ENCODE measurements at regions not wholly inside any gene's neighbourhood (a gene's known extent, or its start where the extent isn't known, plus 50 kb on each side); places are given as distances from the start of the nearest gene placed in this dataset.

- Histone ChIP-seq H3K27me3 (replicated peaks in 1 of 2; ENCODE audit: control insufficient read depth in 2 of 2, insufficient read depth in 2 of 2, low read length in 1 of 2) (no peaks in the 10 kb centered on the region), H3K4me1 (ENCODE audit: control insufficient read depth, insufficient read depth, low read length) (no peaks in the 10 kb centered on the region), H3K4me3 (no peak overlapping the region), H3K36me3 (ENCODE audit: control insufficient read depth in 2 of 2, insufficient read depth in 2 of 2, low read length in 1 of 2) (no peaks in the 10 kb centered on the region), H3K4me2 (ENCODE audit: control insufficient read depth, insufficient read depth) (no peak overlapping the region), H3K27ac (ENCODE audit: control insufficient read depth, insufficient read depth) (no peak overlapping the region), H3K79me2 (ENCODE audit: control insufficient read depth, insufficient read depth, low read length) (no peaks in the 10 kb centered on the region), H3K9ac (ENCODE audit: control insufficient read depth, insufficient read depth, low read length) (no peak overlapping the region), H2AFZ (ENCODE audit: control insufficient read depth, low read depth, low read length) (no peak overlapping the region), H3K9me3 (replicated peaks; ENCODE audit: control insufficient read depth, insufficient read depth, low read length) (no peaks in the 10 kb centered on the region), H4K20me1 (ENCODE audit: control insufficient read depth, insufficient read depth) (no peaks in the 10 kb centered on the region)
- CTCF ChIA-PET: interaction anchor here (0.7 kb wide), 1 partner anchor 241 kb away, joined by 3 read pairs; no protein-coding TSS in a partner anchor
- POLR2A ChIA-PET: no interaction called here
- RAD21 ChIA-PET (ENCODE audit: unreplicated experiment): no interaction called here
- intact Hi-C loops (cut with micrococcal nuclease; ENCODE audit: unreplicated experiment): no loop called here
- WGBS (ENCODE audit: insufficient coverage, insufficient replicate concordance, low lambda C conversion rate, missing lambda C conversion rate): 2% methylated on average over 3 of the region's 3 CpGs
- no peak for ATAC-seq
- no TSS peak for BruUV-seq (replicated peaks)
- in situ Hi-C loops (cut with MboI): no loop called here
- SMC1A ChIA-PET (ENCODE audit: uncharacterized antibody, unreplicated experiment): no interaction called here
- TF ChIP-seq IKZF1 (conservative IDR thresholded peaks at IDR 0.05) (no peak), SMAD5 (IDR thresholded peaks at IDR 0.05; ENCODE audit: low read depth) (no peak), SRF (IDR thresholded peaks at IDR 0.05; ENCODE audit: low read depth in 2 of 2, low read length in 2 of 2) (no peak), NR2F1 (conservative IDR thresholded peaks at IDR 0.05) (no peak), MEF2A (IDR thresholded peaks at IDR 0.05; ENCODE audit: insufficient read depth, low read depth, low read length) (no peak), RAD21 (IDR thresholded peaks at IDR 0.05; ENCODE audit: insufficient read depth, low read depth, low read length) (no peak)
- no peak for DNase-seq (ENCODE audit: low read depth, low spot score)
- no peak for FAIRE-seq
These were observed 314.8 kb upstream of the LRRC3B start for GRCh38 chr3:26307787-26308186.

GRCh38 chr3:26308454-26308853 lies 314.1 kb upstream of the LRRC3B start:
- no peaks in the 10 kb centered on the region for H3K27me3 ChIP-seq (replicated peaks in 1 of 2; ENCODE audit: control insufficient read depth in 2 of 2, insufficient read depth in 2 of 2, low read length in 1 of 2)
- POLR2A ChIA-PET: no interaction called here
- no peak overlapping the region for H3K9ac ChIP-seq (ENCODE audit: control insufficient read depth, insufficient read depth, low read length)
- intact Hi-C loops (cut with micrococcal nuclease; ENCODE audit: unreplicated experiment) (no loop called here), in situ Hi-C loops (cut with MboI) (no loop called here)
- no peak for FAIRE-seq
- ATAC-seq: no peak
- no TSS peak for BruUV-seq (replicated peaks)
- no peaks in the 10 kb centered on the region for H3K36me3 ChIP-seq (ENCODE audit: control insufficient read depth in 2 of 2, insufficient read depth in 2 of 2, low read length in 1 of 2)
- no peak overlapping the region for H3K4me2 ChIP-seq (ENCODE audit: control insufficient read depth, insufficient read depth)
- CTCF ChIA-PET: interaction anchor here (0.7 kb wide), 1 partner anchor 241 kb away, joined by 3 read pairs; no protein-coding TSS in a partner anchor
- RAD21 ChIA-PET (ENCODE audit: unreplicated experiment): no interaction called here
- SMC1A ChIA-PET (ENCODE audit: uncharacterized antibody, unreplicated experiment): no interaction called here
- H3K4me1 ChIP-seq (ENCODE audit: control insufficient read depth, insufficient read depth, low read length): no peaks in the 10 kb centered on the region
- WGBS (ENCODE audit: insufficient coverage, insufficient replicate concordance, low lambda C conversion rate, missing lambda C conversion rate): 15% methylated on average over 3 of the region's 3 CpGs
- H4K20me1 ChIP-seq (ENCODE audit: control insufficient read depth, insufficient read depth): no peaks in the 10 kb centered on the region
- H2AFZ ChIP-seq (ENCODE audit: control insufficient read depth, low read depth, low read length): no peak overlapping the region
- no peaks in the 10 kb centered on the region for H3K9me3 ChIP-seq (replicated peaks; ENCODE audit: control insufficient read depth, insufficient read depth, low read length)
- no peak overlapping the region for H3K4me3 ChIP-seq
- H3K27ac ChIP-seq (ENCODE audit: control insufficient read depth, insufficient read depth): no peak overlapping the region
- H3K79me2 ChIP-seq (ENCODE audit: control insufficient read depth, insufficient read depth, low read length): no peaks in the 10 kb centered on the region
- no peak for DNase-seq (ENCODE audit: low read depth, low spot score)
- TF ChIP-seq KLF5 (IDR thresholded peaks at IDR 0.05; ENCODE audit: partially characterized antibody): no peak
- no peak for TF ChIP-seq SUPT20H (IDR thresholded peaks at IDR 0.05; ENCODE audit: borderline replicate concordance, control insufficient read depth, low read depth, low read length)
- TF ChIP-seq WRNIP1 (IDR thresholded peaks at IDR 0.05; ENCODE audit: borderline replicate concordance, low read depth, low read length): no peak
- TF ChIP-seq YY1 (IDR thresholded peaks at IDR 0.05; ENCODE audit: low read depth, low read length): no peak
- no peak for TF ChIP-seq SIX5 (IDR thresholded peaks at IDR 0.05; ENCODE audit: low read depth, low read length, severe bottlenecking)
- no peak for TF ChIP-seq MEF2A (IDR thresholded peaks at IDR 0.05; ENCODE audit: insufficient read depth, low read depth, low read length)
- no peak for TF ChIP-seq ZNF592 (IDR thresholded peaks at IDR 0.05)
- TF ChIP-seq SP1 (IDR thresholded peaks at IDR 0.05; ENCODE audit: low read depth, low read length): no peak
- TF ChIP-seq ZNF274 (IDR thresholded peaks at IDR 0.05; ENCODE audit: insufficient read depth, insufficient read length): no peak
- no peak for TF ChIP-seq BHLHE40 (IDR thresholded peaks at IDR 0.05; ENCODE audit: borderline replicate concordance in 1 of 2, low read depth in 2 of 2, low read length in 1 of 2)
- TF ChIP-seq RUNX3 (IDR thresholded peaks at IDR 0.05; ENCODE audit: low read length): no peak
